ENCODE measurements at regions not wholly inside any gene's neighbourhood (a gene's known extent, or its start where the extent isn't known, plus 50 kb on each side); places are given as distances from the start of the nearest gene placed in this dataset.

- Histone ChIP-seq H3K27ac (no peak overlapping the region), H3K27me3 (ENCODE audit: insufficient read depth, low read depth, severe bottlenecking) (peaks cover 27% of the 10 kb centered on the region), H3K9me3 (ENCODE audit: severe bottlenecking) (no peaks in the 10 kb centered on the region), H3K4me3 (ENCODE audit: low read depth, low read length) (no peak overlapping the region), H3K36me3 (no peaks in the 10 kb centered on the region)
- no peak for TF ChIP-seq CTCF (IDR thresholded peaks at IDR 0.05; ENCODE audit: low read depth, low read length)
- DNase-seq, result no peak
Measured at GRCh38 chr1:172926070-172926469, 124.7 kb downstream of the TNFSF18 start.

GRCh38 chr1:172928412-172928811 is 122.3 kb downstream of the TNFSF18 start:
- peaks cover 24% of the 10 kb centered on the region for H3K27me3 ChIP-seq (ENCODE audit: insufficient read depth, low read depth, severe bottlenecking)
- H3K36me3 ChIP-seq, result no peaks in the 10 kb centered on the region
- no peak overlapping the region for H3K4me3 ChIP-seq (ENCODE audit: low read depth, low read length)
- no peak overlapping the region for H3K27ac ChIP-seq
- DNase-seq, result no peak
- no peak for TF ChIP-seq CTCF (IDR thresholded peaks at IDR 0.05; ENCODE audit: low read depth, low read length)
- H3K9me3 ChIP-seq (ENCODE audit: severe bottlenecking), result no peaks in the 10 kb centered on the region

- H3K4me3 ChIP-seq (ENCODE audit: low read depth, low read length), result no peak overlapping the region
- TF ChIP-seq CTCF (IDR thresholded peaks at IDR 0.05; ENCODE audit: low read depth, low read length), result no peak
- H3K27me3 ChIP-seq (ENCODE audit: insufficient read depth, low read depth, severe bottlenecking), result peaks cover 24% of the 10 kb centered on the region
- no peaks in the 10 kb centered on the region for H3K9me3 ChIP-seq (ENCODE audit: severe bottlenecking)
- DNase-seq, result no peak
- no peaks in the 10 kb centered on the region for H3K36me3 ChIP-seq
- H3K27ac ChIP-seq, result no peak overlapping the region
Measured at GRCh38 chr1:172929006-172929405, 121.7 kb downstream of the TNFSF18 start.

GRCh38 chr1:172930142-172930541 is 120.6 kb downstream of the TNFSF18 start:
- Histone ChIP-seq H3K27ac (no peak overlapping the region), H3K4me3 (ENCODE audit: low read depth, low read length) (no peak overlapping the region), H3K9me3 (ENCODE audit: severe bottlenecking) (no peaks in the 10 kb centered on the region), H3K27me3 (ENCODE audit: insufficient read depth, low read depth, severe bottlenecking) (peaks cover 16% of the 10 kb centered on the region), H3K36me3 (no peaks in the 10 kb centered on the region)
- no peak for TF ChIP-seq CTCF (IDR thresholded peaks at IDR 0.05; ENCODE audit: low read depth, low read length)
- no peak for DNase-seq

- no peaks in the 10 kb centered on the region for H3K36me3 ChIP-seq
- no peak for DNase-seq
- H3K4me3 ChIP-seq (ENCODE audit: low read depth, low read length), result no peak overlapping the region
- H3K9me3 ChIP-seq (ENCODE audit: severe bottlenecking), result no peaks in the 10 kb centered on the region
- H3K27me3 ChIP-seq (ENCODE audit: insufficient read depth, low read depth, severe bottlenecking), result peaks cover 15% of the 10 kb centered on the region
- TF ChIP-seq CTCF (IDR thresholded peaks at IDR 0.05; ENCODE audit: low read depth, low read length), result no peak
- no peak overlapping the region for H3K27ac ChIP-seq
Measured at GRCh38 chr1:172931340-172931739, 119.4 kb downstream of the TNFSF18 start.

GRCh38 chr1:172931761-172932160 is 119.0 kb downstream of the TNFSF18 start:
- Histone ChIP-seq H3K27me3 (ENCODE audit: insufficient read depth, low read depth, severe bottlenecking) (peaks cover 15% of the 10 kb centered on the region), H3K4me3 (ENCODE audit: low read depth, low read length) (no peak overlapping the region), H3K27ac (no peak overlapping the region), H3K9me3 (ENCODE audit: severe bottlenecking) (no peaks in the 10 kb centered on the region), H3K36me3 (no peaks in the 10 kb centered on the region)
- no peak for TF ChIP-seq CTCF (IDR thresholded peaks at IDR 0.05; ENCODE audit: low read depth, low read length)
- no peak for DNase-seq

Data from WERI-Rb-1 (cell line).